GM13976 (cell line): ENCODE measurements at regions not wholly inside any gene's neighbourhood (a gene's known extent, or its start where the extent isn't known, plus 50 kb on each side); places are given as distances from the start of the nearest gene placed in this dataset.

Source experiments
- DNase-seq: peaks from one replicate; pipeline ENCODE4 v3.0.0; 2012; ENCODE audit warnings: low spot score
- CTCF ChIP-seq: IDR thresholded peaks from 2 replicates; pipeline ENCODE4 v1.5.1; 2012; ENCODE audit warnings: borderline replicate concordance, mild to moderate bottlenecking; ENCODE audit not compliant: insufficient read depth; ENCODE audit errors: extremely low read depth, missing control alignments, control extremely low read depth
- in situ Hi-C: fragments of 300-500 bp; cut with MboI; formaldehyde crosslinking; loops from one replicate; pipeline ENCODE4 v1.12.0; 2022; ENCODE audit warnings: low sequenced_read_pairs, mixed read lengths, inconsistent platforms; ENCODE audit not compliant: unreplicated experiment

DNA sequence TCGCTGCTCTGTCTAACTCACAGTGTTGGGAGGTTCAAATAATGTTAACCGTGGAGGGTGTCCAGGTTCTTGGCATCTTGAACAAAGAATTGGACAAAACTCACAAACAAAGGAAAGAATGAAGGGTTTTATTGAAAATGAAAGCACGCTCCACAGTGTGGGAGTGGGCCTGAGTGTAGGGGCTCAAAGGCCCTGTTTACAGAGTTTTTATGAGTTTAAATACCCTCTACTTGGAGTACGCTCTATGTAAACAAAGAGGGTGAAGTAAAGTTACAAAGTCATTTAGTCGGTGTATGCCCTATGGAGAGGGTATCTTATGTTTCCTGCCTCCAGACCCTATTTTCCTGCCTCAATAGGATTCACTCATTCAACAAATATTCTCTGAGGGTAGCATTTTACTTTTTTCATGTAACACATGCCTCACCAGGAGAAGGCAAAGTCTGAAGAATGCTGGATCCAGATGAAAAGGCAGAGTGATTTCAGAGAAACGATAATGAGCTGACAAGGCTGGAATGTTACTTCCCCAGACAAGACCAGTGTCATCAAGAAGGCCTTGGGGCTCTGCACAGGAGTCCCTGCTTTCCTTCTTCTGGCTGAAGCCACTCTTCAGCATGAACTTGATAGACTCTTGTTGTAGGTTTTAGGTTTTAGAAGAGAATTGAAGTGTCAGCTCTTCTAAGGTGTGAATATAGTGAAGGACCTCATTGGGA, 163.6 kb downstream of the FAM43A start:
- TF ChIP-seq CTCF = no peak
- in situ Hi-C loops = no loop called here
- DNase-seq = no peak

DNA sequence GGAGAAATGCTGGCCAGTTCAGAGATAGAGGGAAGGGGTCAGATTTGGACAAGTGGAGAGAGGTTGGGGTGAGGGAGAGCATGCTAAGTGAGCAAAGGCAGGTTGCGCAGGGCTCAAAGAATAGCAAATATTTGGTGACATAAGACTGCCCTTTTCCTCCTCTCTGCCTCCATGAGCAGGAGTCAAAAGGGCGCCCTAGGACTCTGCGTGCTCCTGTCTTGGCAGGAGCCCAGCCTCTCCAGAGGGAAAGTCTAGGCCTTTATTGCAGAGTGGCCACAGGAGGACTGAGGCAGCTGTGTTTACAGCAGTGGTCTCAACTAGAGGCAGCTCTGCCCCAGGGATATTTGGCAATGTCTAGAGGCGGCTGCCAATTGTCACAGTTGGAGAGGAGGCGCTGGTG, 165.6 kb downstream of the FAM43A start:
- in situ Hi-C loops = no loop called here
- DNase-seq = no peak
- TF ChIP-seq CTCF = no peak

- no peak for DNase-seq
- no peak for TF ChIP-seq CTCF
- in situ Hi-C loops = no loop called here
Measured at GRCh38 chr3:194851941-194852340, 166.3 kb downstream of the FAM43A start.

DNA sequence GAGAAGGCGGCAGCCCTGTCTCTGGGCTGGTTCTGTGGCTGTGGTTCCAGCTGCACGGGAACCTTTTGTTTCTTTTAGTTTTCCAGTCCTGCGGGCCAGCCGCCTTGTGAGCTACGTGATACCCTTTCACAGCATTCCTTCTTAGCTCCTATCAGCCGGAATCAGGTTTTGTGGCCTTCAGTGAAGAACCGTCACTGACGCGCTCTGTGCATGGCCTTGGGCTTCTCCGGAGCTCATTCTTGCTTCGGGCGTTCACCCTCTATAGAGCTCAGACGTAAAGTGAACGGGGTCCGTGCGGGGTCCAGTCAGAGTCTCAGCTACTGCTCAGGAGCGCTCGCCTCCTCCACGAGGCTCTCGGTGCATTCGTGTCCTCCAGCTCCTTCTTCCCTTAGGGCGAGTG, 166.7 kb downstream of the FAM43A start:
- no peak for TF ChIP-seq CTCF
- in situ Hi-C loops = no loop called here
- DNase-seq = no peak

GRCh38 chr3:194852831-194853508, 167.3 kb downstream of the FAM43A start:
- DNase-seq = no peak
- TF ChIP-seq CTCF = no peak
- in situ Hi-C loops = no loop called here

GRCh38 chr3:194854206-194854605, 168.5 kb downstream of the FAM43A start:
- no peak for TF ChIP-seq CTCF
- no peak for DNase-seq
- in situ Hi-C loops = no loop called here
